IPS-18a (cell line): ENCODE measurements at regions not wholly inside any gene's neighbourhood (a gene's known extent, or its start where the extent isn't known, plus 50 kb on each side); places are given as distances from the start of the nearest gene placed in this dataset.
"Not testable (repeated sequence)": the region's sequence is repeated elsewhere in the genome, so short reads cannot be mapped to it uniquely, and the experiment has no call there.

Experiments
- H3K27ac ChIP-seq: one replicate; pipeline ENCODE4 v1.5.1; 2013; ENCODE audit warnings: low read length
- H3K27me3 ChIP-seq: one replicate; pipeline ENCODE4 v1.6.1; 2013; ENCODE audit warnings: mild to moderate bottlenecking, low read length; ENCODE audit not compliant: control insufficient read depth, insufficient read depth
- H3K36me3 ChIP-seq: one replicate; pipeline ENCODE4 v1.6.1; 2013; ENCODE audit warnings: low read depth, low read length; ENCODE audit not compliant: control insufficient read depth
- H3K4me1 ChIP-seq: one replicate; pipeline ENCODE4 v1.6.1; 2013; ENCODE audit warnings: low read depth, low read length; ENCODE audit not compliant: control insufficient read depth
- H3K4me3 ChIP-seq: one replicate; pipeline ENCODE4 v1.5.1; 2013; ENCODE audit warnings: low read length
- H3K9ac ChIP-seq: one replicate; pipeline ENCODE4 v1.6.1; 2013; ENCODE audit warnings: mild to moderate bottlenecking, low read length, moderate library complexity
- H3K9me3 ChIP-seq: one replicate; pipeline ENCODE4 v1.6.1; 2013; ENCODE audit warnings: low read depth, low read length; ENCODE audit not compliant: control insufficient read depth

DNA sequence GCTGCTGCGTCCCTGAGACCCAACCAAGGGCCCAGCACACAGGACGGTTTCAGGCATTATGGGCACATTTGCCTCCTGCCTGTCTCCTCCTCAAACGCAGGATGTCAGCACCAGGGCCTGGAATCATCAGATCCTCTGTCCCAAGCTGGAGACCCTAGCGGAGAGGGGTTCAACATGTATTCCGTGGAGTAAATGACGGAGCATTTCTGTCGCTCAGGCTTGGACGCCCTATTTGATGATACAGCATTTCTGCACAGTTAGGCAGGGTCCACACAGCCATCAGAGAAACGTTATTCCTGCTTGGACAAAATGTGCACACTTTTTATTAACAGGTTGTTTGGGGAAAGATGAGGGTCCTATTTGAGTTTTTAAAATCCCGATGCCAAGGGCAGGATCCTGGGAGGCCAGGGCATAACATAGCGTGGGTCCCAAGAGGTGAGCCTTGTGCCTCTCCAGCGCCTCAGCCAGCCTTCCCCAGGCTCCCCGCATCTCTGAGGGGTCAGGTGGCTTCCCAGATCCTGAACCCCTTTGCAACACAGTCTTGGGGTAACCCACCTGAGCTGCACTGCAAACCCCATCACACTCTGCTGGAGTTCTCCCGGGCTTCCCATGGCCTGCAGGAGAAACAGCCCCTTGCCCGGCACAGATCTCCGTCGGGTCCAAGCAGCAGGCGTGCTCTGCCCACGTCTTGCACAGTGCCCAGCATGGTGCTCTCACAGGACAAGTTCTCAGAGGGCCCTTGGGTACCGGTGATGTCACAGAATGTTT is 319.7 kb upstream of the MYT1L start:
- H3K27me3 ChIP-seq, result no peaks in the 10 kb centered on the region
- no peak overlapping the region for H3K9ac ChIP-seq
- no peak overlapping the region for H3K4me3 ChIP-seq
- H3K4me1 ChIP-seq, result peaks cover 9% of the 10 kb centered on the region
- no peaks in the 10 kb centered on the region for H3K36me3 ChIP-seq
- H3K9me3 ChIP-seq, result no peaks in the 10 kb centered on the region
- H3K27ac ChIP-seq, result no peak overlapping the region

DNA sequence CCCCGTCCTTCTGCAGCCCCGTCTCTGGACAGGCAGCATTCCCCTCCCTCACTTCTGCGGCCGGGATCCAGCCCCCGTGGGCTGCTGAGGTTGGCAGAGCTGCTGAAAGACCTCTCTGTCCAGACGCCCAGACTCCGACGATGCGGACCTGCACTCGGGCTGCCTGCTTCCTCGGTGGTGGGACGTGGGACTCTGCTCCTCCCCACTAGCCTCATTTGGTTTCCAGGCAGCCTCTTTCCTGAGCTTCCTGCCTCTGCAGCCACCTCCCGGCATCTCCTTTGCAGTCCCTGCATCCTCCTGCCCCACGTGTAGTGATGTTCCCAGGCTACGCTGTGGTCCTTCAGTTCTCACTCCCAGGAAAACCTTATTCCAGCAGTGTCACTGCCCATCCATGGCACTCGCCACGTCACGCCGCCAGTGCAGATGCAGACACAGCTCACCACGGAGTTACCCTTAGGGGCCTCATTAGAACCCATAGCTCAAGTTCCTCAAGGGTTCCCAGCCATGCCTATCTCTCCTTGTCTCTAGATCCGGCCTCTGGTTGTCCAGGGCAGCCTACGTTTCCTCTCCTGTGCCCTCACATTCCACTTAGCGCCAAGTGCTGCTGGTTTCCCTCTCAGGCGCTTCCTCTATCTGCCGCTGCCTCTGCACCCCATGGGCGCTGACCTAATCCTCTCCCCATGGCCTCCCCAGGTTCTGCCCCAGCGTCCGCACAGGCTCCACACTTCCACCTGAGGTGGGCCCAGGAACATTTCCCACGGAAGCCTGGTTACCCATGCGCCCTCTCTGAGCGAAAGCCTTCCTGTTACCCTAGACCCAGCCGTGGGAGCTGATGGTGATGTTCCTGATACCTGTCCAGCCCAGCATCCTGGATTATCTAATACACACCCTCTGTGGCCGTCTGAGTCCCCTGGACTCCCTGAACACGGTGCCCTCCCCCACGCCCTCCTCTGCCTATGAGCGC is 318.3 kb upstream of the MYT1L start:
- H3K27me3 ChIP-seq, result no peaks in the 10 kb centered on the region
- H3K36me3 ChIP-seq, result no peaks in the 10 kb centered on the region
- H3K27ac ChIP-seq, result no peak overlapping the region
- no peak overlapping the region for H3K9ac ChIP-seq
- peaks cover 9% of the 10 kb centered on the region for H3K4me1 ChIP-seq
- no peak overlapping the region for H3K4me3 ChIP-seq
- no peaks in the 10 kb centered on the region for H3K9me3 ChIP-seq

DNA sequence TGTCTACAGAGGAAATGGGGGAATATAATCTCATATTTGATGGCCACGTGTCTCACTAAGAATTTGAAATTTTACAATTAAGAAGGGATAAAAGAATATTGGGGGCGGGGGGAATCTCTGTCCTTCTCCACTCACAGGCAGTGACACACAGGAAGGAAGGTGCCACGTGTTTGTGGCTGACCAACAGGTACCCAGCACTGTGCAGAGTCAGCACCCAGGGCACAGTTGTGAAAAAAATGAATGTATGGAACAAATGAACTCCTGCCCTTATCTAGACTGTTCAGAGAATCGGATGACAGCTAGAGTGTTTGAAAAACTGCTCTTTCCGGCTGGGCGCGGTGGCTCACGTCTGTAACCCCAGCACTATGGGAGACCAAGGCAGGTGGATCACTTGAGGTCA is 317.0 kb upstream of the MYT1L start:
- peaks cover 9% of the 10 kb centered on the region for H3K4me1 ChIP-seq
- H3K9me3 ChIP-seq, result no peaks in the 10 kb centered on the region
- H3K27me3 ChIP-seq, result no peaks in the 10 kb centered on the region
- H3K4me3 ChIP-seq, result no peak overlapping the region
- H3K27ac ChIP-seq, result no peak overlapping the region
- H3K36me3 ChIP-seq, result no peaks in the 10 kb centered on the region
- no peak overlapping the region for H3K9ac ChIP-seq

DNA sequence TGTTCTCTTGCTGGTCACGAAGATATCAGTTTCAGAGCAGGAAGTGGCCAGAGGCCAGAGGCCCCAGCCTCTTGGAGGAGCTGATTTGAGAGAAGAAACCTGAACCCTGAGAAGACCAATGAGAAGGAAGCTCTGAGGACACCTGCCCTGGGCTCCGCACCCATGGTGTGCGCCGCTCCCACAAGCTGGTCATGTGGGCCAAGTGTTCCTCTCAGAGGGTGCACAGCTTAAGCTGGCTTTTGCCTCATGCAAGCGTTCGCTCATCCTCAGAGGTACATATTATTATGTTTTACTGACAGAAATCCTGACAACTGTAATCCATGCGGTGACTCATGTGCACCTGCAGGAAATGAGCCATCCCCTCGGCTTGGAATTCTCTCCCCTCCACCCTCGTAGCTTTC is 316.1 kb upstream of the MYT1L start:
- Histone ChIP-seq H3K9ac (no peak overlapping the region), H3K27me3 (no peaks in the 10 kb centered on the region), H3K4me1 (peaks cover 9% of the 10 kb centered on the region), H3K36me3 (no peaks in the 10 kb centered on the region), H3K9me3 (no peaks in the 10 kb centered on the region), H3K27ac (no peak overlapping the region), H3K4me3 (no peak overlapping the region)

DNA sequence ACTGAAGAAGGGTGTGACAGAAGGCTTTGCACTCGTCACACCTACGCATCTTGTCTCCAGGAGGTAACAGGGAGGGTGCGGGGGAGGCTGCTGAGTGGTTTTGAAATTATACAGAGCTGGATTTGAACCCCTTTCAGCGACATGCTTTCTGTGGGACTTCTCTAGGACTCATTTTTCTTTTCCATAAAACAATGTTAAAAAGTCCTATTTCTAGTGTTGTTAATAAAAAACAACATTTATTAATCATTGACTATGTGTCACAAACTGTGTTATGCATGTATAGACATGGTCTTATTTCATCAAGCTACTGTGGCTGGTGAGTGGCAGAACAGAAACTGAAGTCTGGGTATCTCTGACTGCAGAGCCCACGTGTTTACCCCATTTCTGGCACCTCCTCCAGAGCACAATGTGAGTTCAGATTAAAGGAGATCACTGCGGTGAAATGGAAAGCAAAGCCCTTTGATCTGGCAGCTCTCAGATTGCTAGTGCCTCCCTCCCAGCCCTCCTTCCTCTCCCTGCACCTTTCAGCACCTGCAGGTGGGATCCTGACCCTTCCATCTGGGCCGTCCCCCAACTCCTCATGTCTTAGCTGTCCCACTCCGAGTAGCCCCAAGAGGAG is 315.5 kb upstream of the MYT1L start:
- no peaks in the 10 kb centered on the region for H3K9me3 ChIP-seq
- H3K36me3 ChIP-seq, result no peaks in the 10 kb centered on the region
- no peak overlapping the region for H3K9ac ChIP-seq
- H3K4me3 ChIP-seq, result no peak overlapping the region
- peaks cover 9% of the 10 kb centered on the region for H3K4me1 ChIP-seq
- H3K27me3 ChIP-seq, result no peaks in the 10 kb centered on the region
- H3K27ac ChIP-seq, result no peak overlapping the region

DNA sequence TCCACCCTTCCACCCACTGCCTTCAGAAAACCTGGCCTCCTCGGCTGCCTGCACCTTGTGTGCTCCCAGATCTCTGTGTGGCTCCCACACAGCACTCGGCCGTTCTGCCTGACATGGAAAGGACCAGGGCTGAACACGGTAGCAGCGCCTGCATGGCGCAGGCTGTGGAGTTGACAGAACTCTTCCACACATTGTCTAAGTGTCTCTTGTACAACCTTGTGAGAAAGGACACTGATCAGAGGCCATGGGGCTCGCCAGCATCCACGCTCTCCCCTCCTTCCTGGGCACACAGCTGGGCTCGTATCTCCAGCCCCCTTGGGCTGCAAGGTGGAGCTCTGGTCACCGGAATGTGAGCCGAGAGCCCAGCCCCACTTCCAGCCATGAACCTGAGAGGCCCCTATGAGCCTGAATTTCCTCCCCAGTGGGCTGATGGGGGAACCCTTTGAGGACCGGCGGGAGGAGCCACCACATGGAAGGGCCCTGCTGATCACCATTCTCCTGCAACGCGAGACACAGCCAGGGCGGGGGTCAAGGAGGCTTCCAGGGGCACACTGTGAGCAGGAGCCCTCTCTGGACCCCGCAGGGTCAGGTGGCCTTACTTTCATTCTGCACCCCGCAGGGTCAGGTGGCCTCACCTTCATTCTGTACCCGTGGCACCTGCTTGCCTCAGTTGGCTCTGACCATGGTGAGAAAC is 314.2 kb upstream of the MYT1L start:
- peaks cover 9% of the 10 kb centered on the region for H3K4me1 ChIP-seq
- no peaks in the 10 kb centered on the region for H3K9me3 ChIP-seq
- H3K9ac ChIP-seq, result no peak overlapping the region
- no peak overlapping the region for H3K4me3 ChIP-seq
- no peaks in the 10 kb centered on the region for H3K27me3 ChIP-seq
- H3K27ac ChIP-seq, result no peak overlapping the region
- H3K36me3 ChIP-seq, result no peaks in the 10 kb centered on the region

DNA sequence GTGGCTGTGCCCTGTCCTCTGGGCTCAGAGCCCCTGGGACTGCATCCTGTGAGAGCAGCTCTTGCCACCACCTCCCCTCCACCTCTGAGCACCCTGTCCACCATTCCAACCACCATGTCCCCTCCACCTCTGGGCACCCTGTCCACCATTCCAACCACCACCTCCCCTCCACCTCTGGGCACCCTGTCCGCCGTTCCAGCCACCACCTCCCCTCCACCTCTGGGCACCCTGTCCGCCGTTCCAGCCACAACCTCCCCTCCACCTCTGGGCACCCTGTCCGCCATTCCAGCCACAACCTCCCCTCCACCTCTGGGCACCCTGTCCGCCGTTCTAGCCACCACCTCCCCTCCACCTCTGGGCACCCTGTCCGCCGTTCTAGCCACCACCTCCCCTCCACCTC is 313.7 kb upstream of the MYT1L start:
- H3K9ac ChIP-seq, H3K9me3 ChIP-seq, H3K27me3 ChIP-seq, H3K4me3 ChIP-seq, H3K27ac ChIP-seq, H3K4me1 ChIP-seq, H3K36me3 ChIP-seq: not testable (repeated sequence)

DNA sequence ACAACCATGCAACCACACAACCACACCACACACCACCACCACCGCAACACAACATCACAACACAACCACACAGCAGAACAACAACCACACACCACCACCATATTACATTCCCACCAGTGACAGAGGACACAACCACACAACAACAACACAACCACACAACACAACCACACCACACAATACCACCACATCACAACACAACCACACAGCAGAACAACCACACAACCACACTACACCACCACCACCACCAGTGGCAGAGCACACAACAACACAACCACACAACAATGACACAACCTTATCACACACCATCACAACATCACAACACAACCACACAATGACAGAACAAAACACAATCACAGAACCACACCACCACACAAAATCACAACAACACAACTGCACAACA is 313.0 kb upstream of the MYT1L start:
- Histone ChIP-seq H3K4me3 (no peak overlapping the region), H3K4me1 (peaks cover 9% of the 10 kb centered on the region), H3K27me3 (no peaks in the 10 kb centered on the region), H3K9ac (no peak overlapping the region), H3K27ac (no peak overlapping the region), H3K9me3 (no peaks in the 10 kb centered on the region), H3K36me3 (no peaks in the 10 kb centered on the region)

DNA sequence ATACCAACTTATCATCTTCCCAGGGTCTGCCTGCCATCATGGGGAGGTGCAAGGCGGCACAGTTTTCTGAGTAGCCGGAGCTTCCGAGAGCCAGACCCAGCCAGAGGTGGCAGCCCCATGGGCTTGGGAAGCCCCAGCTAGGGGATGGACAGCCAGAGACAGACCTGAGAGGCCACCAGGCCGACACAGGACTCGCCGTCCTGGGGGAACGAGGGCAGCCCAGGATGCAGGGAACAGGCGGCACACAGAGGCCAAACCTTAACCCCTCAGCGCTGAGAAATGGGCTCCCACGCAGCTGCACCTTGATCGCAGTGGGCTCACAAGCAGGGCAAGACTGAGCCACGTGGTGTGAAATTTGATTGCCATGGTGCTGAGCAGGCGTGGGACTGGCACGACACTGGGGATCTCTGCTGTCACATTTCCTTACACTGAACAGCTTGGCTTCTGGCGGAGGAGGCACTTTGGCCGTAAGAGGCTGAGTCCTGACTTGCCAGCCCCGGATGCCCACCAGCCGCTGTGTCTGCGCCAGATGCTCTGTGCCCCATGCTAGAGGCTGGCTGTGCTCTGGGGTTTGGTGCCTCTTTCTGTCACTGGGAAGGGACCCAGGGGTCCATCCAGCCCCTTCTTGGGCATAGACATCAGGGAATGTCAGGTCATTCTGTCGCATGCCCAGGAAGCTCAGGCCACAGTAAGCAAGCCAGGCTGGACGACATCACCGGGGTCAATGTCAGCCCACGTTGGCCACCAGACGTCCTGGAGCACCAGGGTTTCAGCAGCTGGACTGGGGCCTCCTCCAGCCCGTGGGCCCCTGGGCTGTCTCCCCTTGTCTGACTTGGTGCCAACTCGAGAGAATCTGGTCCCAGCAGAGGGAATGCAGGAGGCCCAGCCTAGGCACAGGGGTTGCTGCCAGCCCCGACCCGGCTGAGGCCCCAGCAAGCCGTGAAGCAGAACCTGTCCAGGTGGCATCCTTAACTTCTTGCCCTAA is 312.1 kb upstream of the MYT1L start:
- Histone ChIP-seq H3K4me1 (peaks cover 9% of the 10 kb centered on the region), H3K27me3 (no peaks in the 10 kb centered on the region), H3K36me3 (no peaks in the 10 kb centered on the region), H3K9me3 (no peaks in the 10 kb centered on the region), H3K27ac (no peak overlapping the region), H3K4me3 (no peak overlapping the region), H3K9ac (no peak overlapping the region)

DNA sequence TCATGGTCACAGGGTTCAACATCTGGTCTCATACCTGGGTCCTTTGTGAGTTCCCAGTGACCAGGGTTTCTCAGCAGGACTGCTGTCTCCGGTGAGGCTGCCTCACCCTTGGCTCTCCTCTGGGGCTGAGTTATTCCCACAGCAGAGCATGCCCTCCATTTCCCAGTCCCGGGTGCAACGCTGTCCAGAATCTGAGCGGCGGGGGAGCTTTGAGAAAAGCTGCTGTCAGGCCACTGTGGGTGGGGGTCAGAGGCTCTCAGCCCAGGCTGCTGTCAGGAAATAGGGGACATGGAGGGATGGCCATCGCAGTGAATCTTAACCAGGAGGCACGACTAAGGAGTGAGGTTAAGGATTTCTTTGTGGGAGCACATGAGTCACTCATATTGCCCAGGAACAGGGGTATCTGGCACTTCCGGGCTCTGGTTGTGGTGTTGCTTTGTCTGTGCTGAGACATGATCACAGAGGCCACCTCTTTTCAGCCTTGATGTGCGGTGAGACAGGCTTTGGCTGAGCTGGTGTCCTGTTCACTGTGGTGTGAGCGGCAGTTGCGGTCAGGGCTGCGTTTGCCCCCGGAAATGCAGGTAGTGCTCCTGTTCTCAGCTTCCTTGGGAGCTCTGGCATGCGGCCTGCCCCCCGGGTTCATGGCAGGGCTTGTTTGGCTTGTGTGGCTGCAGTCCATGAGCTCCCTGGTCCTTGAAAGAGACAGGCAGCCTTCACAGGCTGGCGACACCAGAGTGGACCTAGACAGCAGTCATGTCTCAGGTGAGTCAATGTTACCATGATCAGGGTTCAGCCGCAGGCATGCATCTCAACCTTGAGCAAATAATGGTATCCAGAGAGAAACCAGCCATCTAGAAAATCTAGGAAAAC is 310.7 kb upstream of the MYT1L start:
- Histone ChIP-seq H3K9ac (no peak overlapping the region), H3K4me3 (no peak overlapping the region), H3K27ac (no peak overlapping the region), H3K36me3 (no peaks in the 10 kb centered on the region), H3K27me3 (no peaks in the 10 kb centered on the region), H3K9me3 (no peaks in the 10 kb centered on the region), H3K4me1 (peaks cover 6% of the 10 kb centered on the region)
